ENCODE measurements at regions not wholly inside any gene's neighbourhood (a gene's known extent, or its start where the extent isn't known, plus 50 kb on each side); places are given as distances from the start of the nearest gene placed in this dataset.

GRCh38 chr2:204293884-204294747, 251.2 kb upstream of the PARD3B start:
- in situ Hi-C loops (cut with HindIII; ENCODE audit: low pct_unique_long_range_greater_than_20kb, low sequenced_read_pairs) = no loop called here
- no peak for DNase-seq (ENCODE audit: low read depth, low spot score)

DNA sequence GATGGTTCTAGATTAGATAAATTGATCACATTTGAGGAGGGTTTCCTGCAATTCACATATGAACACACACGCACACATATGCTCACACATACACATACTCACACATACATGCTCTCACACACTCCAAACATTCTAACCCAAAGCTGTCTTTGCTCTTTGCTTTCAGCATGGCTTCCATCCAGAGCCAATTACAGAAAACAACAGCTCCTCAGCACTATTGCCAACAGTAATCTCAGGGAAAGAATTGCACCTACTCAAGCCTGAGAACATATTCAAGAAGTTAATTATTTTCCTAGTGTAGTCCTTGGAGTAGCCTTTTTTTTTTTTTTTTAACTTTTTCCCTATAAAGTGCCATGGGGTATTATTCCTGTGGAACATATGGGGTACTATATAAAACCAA, 246.9 kb upstream of the PARD3B start:
- in situ Hi-C loops (cut with HindIII; ENCODE audit: low pct_unique_long_range_greater_than_20kb, low sequenced_read_pairs) = no loop called here
- no peak for DNase-seq (ENCODE audit: low read depth, low spot score)

GRCh38 chr2:204299766-204300165, 245.5 kb upstream of the PARD3B start:
- in situ Hi-C loops (cut with HindIII; ENCODE audit: low pct_unique_long_range_greater_than_20kb, low sequenced_read_pairs) = no loop called here
- DNase-seq (ENCODE audit: low read depth, low spot score) = no peak

DNA sequence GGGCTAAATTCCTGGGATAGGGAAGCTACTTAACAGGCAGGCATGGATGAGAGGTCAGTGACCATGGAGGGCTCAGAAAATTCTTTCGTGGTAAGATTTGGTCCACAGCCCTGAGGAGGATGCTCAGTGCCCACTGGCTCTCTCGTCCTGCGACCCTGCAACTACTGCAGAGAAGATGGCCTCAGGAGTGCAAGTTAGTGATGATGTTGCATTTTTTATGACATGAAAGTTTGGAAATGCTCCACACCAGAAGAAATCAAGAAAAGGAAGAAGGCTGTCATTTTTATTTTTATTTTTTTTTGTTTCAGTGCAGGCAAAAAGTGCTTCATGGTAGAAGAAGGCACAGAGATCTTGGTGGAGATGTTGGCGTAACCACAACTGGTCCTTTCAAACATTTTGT, 238.6 kb upstream of the PARD3B start:
- no peak for DNase-seq (ENCODE audit: low read depth, low spot score)
- in situ Hi-C loops (cut with HindIII; ENCODE audit: low pct_unique_long_range_greater_than_20kb, low sequenced_read_pairs) = no loop called here

DNA sequence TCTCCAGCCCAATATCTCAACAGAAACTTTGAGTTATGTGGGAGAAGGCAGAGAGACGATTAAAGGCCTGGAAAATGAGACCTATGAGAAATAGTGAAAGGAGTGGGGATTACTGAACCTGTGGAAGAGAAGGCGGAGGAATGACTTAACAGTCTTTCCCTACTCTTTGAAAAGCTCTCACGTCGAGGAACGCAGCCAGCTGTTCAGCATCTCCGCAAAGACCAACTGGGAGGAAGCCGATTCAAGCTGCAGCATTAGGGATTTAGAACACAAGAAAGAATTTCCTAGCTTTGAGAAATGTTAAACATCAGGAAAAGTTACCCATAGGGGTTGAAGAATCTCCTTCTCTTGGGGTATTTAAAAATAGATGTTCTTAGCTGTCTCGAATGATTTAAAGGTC, 233.2 kb upstream of the PARD3B start:
- DNase-seq (ENCODE audit: low read depth, low spot score) = no peak

GRCh38 chr2:204313256-204313655, 232.0 kb upstream of the PARD3B start:
- in situ Hi-C loops (cut with HindIII; ENCODE audit: low pct_unique_long_range_greater_than_20kb, low sequenced_read_pairs) = no loop called here
- DNase-seq (ENCODE audit: low read depth, low spot score) = no peak

More for the DNA sequence above, 233.2 kb upstream of the PARD3B start:
- in situ Hi-C loops (cut with HindIII; ENCODE audit: low pct_unique_long_range_greater_than_20kb, low sequenced_read_pairs) = no loop called here

GRCh38 chr2:204315236-204315662, 230.0 kb upstream of the PARD3B start:
- in situ Hi-C loops (cut with HindIII; ENCODE audit: low pct_unique_long_range_greater_than_20kb, low sequenced_read_pairs) = no loop called here

DNA sequence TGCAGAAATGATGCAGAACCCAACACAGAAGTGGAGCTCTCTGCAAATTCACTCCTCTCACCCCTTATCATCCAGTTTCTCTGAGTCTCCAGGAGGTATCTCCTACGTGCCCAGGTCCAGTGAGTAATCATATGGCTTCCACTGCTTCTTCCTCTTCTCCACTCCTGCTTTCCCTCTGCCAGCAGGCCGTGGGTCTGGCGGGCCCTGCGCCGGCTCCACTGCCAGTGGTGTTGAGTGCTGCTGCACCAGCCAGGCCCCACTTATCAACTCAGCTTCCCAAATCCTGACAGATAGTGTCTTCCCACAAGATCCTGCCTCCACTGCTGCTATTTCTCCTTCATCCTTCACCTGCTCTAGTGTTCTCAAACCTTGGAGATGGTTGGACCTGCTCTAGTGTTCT, 227.6 kb upstream of the PARD3B start:
- no peak for DNase-seq (ENCODE audit: low read depth, low spot score)
- in situ Hi-C loops (cut with HindIII; ENCODE audit: low pct_unique_long_range_greater_than_20kb, low sequenced_read_pairs) = no loop called here

More at GRCh38 chr2:204315236-204315662, 230.0 kb upstream of the PARD3B start:
- DNase-seq (ENCODE audit: low read depth, low spot score) = no peak

DNA sequence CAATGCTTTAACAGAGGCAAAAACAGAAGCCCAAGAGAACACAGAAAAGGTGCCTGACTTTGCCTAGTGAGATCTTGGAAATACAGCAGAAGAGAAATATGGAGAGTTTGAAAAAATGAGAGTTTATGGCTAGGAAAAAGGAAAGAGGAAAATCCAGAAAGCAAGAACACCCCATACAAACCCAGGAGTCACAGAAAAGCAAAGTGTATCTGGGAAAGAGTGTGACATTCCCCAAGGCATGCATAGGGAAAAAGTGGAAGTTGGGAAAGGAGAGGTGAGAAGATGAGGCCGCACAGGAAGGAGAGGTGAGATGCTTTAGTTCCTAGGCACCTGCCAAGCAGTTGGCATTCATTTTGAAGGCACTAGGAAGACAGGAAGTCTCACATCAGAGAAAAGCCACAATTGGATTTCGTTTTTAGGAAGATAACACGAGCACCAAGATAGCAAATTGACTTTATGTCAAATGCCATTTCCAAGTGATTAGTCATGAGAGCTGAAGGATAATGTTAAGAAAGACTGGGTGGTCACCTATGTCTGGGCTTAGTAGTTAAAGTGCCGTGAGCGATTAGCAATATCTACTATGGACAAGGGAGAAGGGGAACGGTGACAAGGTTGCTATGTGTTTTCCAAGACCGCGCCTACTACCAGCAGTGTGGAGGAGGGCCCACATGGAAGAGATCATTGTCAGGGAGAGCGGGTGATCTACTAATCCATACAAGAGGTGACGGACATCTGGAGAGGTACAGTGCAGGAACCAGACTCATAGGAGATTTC, 224.1 kb upstream of the PARD3B start:
- DNase-seq (ENCODE audit: low read depth, low spot score) = no peak
- in situ Hi-C loops (cut with HindIII; ENCODE audit: low pct_unique_long_range_greater_than_20kb, low sequenced_read_pairs) = no loop called here

GRCh38 chr2:204321910-204322751, 223.1 kb upstream of the PARD3B start:
- in situ Hi-C loops (cut with HindIII; ENCODE audit: low pct_unique_long_range_greater_than_20kb, low sequenced_read_pairs) = no loop called here
- no peak for DNase-seq (ENCODE audit: low read depth, low spot score)

DNA sequence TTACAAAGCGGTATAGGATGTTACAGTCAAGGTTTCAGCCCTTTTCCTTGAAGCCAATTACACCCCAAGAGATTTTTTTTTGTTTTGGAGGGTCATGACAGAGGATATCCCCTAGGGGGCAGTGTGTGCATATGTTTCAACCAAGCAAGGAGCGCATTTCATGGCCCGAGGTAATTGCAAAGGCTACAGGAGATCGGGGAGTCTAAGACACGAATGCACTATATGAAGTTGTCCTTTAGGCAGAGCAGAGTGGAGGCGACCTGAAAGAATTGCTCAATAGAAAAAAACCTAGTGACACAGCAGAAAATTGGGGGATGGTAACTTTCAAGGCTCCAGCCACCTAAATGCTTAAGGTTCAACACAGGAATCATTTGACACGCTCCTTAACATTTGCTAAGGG, 219.8 kb upstream of the PARD3B start:
- peak; percentile 77 for DNase-seq (ENCODE audit: low read depth, low spot score)
- in situ Hi-C loops (cut with HindIII; ENCODE audit: low pct_unique_long_range_greater_than_20kb, low sequenced_read_pairs) = no loop called here

DNA sequence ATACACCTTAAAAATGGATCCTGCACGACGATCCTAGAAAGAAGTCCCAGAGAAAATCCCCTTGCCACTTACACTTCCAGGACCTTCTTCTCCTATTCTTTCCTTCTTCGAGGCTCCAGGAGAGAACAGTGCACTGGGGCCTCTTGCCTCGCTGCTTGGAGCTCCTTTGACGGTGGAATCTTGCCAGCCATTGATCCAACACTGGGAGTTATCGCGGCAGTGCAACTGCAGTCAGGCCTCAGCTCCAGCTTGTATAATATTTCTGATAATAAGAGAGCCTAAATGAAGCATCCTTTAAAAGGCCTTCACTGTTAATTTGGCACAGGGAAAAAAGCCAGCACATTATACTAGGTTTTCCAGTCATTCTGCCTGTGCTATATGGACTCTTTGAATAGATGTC, 216.9 kb upstream of the PARD3B start:
- DNase-seq (ENCODE audit: low read depth, low spot score) = no peak
- in situ Hi-C loops (cut with HindIII; ENCODE audit: low pct_unique_long_range_greater_than_20kb, low sequenced_read_pairs) = no loop called here

- in situ Hi-C loops (cut with HindIII; ENCODE audit: low pct_unique_long_range_greater_than_20kb, low sequenced_read_pairs) = no loop called here
- no peak for DNase-seq (ENCODE audit: low read depth, low spot score)
Observed at GRCh38 chr2:204329016-204329415, 216.3 kb upstream of the PARD3B start.

GRCh38 chr2:204329532-204329931, 215.7 kb upstream of the PARD3B start:
- in situ Hi-C loops (cut with HindIII; ENCODE audit: low pct_unique_long_range_greater_than_20kb, low sequenced_read_pairs) = no loop called here
- DNase-seq (ENCODE audit: low read depth, low spot score) = no peak

DNA sequence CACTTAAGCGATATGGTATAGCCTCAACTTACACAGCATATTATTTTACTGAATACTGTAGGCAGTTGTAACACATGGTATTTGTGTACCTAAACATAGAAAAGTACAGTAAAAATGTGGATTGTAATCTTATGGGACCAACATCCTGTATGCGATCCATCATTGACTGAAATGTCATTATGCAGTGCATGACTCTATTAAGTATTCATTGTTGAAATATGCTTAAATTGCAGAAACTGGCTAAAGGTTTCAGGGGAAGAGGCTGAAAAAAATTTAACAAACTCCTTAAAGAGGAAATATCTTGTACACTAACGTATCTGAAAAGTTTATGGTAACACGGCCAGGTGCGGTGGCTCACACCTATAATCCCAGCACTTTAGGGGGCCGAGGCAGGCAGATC, 214.1 kb upstream of the PARD3B start:
- in situ Hi-C loops (cut with HindIII; ENCODE audit: low pct_unique_long_range_greater_than_20kb, low sequenced_read_pairs) = no loop called here
- no peak for DNase-seq (ENCODE audit: low read depth, low spot score)

DNA sequence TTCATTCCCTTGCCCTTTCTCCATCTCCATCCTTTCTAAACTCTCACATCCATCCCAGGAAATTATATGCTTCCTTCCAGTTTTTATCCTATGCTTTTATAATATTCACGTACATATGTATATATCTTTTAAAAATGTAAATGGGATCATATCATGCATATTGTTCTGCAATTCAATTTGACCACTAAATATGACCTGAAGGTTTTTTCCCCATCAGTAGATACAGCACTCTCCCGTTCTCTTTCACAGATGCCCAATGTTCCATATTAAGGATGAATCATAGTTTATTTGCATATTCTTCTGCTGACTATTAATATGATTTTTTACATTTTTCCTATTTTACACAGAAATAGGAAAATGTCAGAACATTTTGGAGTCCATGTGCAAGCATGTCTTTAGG, 213.3 kb upstream of the PARD3B start:
- in situ Hi-C loops (cut with HindIII; ENCODE audit: low pct_unique_long_range_greater_than_20kb, low sequenced_read_pairs) = no loop called here
- no peak for DNase-seq (ENCODE audit: low read depth, low spot score)

DNA sequence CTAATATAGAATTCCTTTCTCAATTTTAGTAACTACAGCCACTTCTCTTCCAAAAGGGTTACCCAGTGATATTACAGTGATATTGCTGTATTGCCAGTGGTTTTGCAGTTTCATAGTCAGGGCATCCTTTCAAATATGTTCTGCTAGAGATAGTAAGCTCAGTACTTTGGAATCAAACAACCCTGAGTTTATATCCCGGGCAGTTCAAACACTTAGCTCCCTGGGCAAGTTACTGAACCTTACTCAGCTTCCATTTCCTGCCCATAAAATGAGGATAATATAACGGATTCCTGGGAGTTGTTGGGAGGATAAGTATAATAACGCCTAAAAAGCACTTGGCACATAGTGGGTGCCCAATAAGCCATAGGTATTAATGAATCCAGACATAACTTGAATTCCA, 212.6 kb upstream of the PARD3B start:
- in situ Hi-C loops (cut with HindIII; ENCODE audit: low pct_unique_long_range_greater_than_20kb, low sequenced_read_pairs) = no loop called here
- no peak for DNase-seq (ENCODE audit: low read depth, low spot score)

DNA sequence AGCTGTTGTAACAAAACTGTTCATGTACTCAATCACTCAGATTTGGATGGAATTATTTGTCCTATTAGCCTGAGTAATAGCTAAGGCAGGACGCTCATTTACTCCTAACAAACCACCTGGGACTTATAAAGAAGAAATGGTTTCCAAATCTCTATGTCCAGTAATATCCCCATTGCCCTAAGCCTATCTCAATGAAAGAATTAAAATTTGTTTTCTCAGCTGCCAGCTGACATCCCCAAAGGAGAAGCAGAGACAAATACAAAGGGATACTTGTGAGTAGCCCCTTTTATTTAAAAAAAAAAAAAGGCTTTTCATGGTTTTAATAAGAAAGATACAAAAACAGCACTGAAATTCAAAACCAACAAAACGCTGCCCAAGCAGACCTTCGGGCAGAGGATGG, 211.4 kb upstream of the PARD3B start:
- no peak for DNase-seq (ENCODE audit: low read depth, low spot score)
- in situ Hi-C loops (cut with HindIII; ENCODE audit: low pct_unique_long_range_greater_than_20kb, low sequenced_read_pairs) = no loop called here
